Progenitor cell of endocrine pancreas (in vitro differentiated cells): ENCODE measurements at regions not wholly inside any gene's neighbourhood (a gene's known extent, or its start where the extent isn't known, plus 50 kb on each side); places are given as distances from the start of the nearest gene placed in this dataset.

ENCODE experiments used
- DNase-seq: peaks from one replicate; pipeline ENCODE4 v3.0.0; 2021; ENCODE audit warnings: low spot score; ENCODE audit not compliant: unreplicated experiment
- H3K27ac Mint-ChIP-seq: 2 replicates; pipeline ENCODE4 v1.8.0; 2021; ENCODE audit warnings: mild to moderate bottlenecking, moderate library complexity, mixed read lengths
- H3K27me3 Mint-ChIP-seq: 2 replicates; pipeline ENCODE4 v1.8.0; 2021; ENCODE audit warnings: mixed read lengths
- H3K36me3 Mint-ChIP-seq: 2 replicates; pipeline ENCODE4 v1.8.0; 2022; ENCODE audit warnings: mixed read lengths; ENCODE audit not compliant: insufficient read depth
- H3K4me1 Mint-ChIP-seq: 2 replicates; pipeline ENCODE4 v1.8.0; 2021; ENCODE audit warnings: low read depth, mixed read lengths
- H3K4me3 Mint-ChIP-seq: 2 replicates; pipeline ENCODE4 v1.8.0; 2021; ENCODE audit warnings: low read depth, mild to moderate bottlenecking, moderate library complexity, mixed read lengths
- H3K9me3 Mint-ChIP-seq: 2 replicates; pipeline ENCODE4 v1.8.0; 2021; ENCODE audit warnings: low read depth, mixed read lengths
- TF ChIP-seq, protein P1 (sequence below): fragments of 200-600 bp; sonication (generic); IDR thresholded peaks from one replicate; pipeline ENCODE4 v1.5.0; 2021; ENCODE audit warnings: antibody characterized with exemption, mild to moderate bottlenecking; ENCODE audit not compliant: unreplicated experiment

GRCh38 chr18:67216846-67217245, 299.7 kb downstream of the DSEL start:
- TF ChIP-seq, protein P1, sequence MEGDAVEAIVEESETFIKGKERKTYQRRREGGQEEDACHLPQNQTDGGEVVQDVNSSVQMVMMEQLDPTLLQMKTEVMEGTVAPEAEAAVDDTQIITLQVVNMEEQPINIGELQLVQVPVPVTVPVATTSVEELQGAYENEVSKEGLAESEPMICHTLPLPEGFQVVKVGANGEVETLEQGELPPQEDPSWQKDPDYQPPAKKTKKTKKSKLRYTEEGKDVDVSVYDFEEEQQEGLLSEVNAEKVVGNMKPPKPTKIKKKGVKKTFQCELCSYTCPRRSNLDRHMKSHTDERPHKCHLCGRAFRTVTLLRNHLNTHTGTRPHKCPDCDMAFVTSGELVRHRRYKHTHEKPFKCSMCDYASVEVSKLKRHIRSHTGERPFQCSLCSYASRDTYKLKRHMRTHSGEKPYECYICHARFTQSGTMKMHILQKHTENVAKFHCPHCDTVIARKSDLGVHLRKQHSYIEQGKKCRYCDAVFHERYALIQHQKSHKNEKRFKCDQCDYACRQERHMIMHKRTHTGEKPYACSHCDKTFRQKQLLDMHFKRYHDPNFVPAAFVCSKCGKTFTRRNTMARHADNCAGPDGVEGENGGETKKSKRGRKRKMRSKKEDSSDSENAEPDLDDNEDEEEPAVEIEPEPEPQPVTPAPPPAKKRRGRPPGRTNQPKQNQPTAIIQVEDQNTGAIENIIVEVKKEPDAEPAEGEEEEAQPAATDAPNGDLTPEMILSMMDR, result no peak
- Mint-ChIP-seq H3K27ac (no peak overlapping the region), H3K4me1 (peaks cover 8% of the 10 kb centered on the region), H3K27me3 (no peaks in the 10 kb centered on the region), H3K9me3 (no peaks in the 10 kb centered on the region), H3K4me3 (no peak overlapping the region), H3K36me3 (no peaks in the 10 kb centered on the region)
- no peak for DNase-seq

DNA sequence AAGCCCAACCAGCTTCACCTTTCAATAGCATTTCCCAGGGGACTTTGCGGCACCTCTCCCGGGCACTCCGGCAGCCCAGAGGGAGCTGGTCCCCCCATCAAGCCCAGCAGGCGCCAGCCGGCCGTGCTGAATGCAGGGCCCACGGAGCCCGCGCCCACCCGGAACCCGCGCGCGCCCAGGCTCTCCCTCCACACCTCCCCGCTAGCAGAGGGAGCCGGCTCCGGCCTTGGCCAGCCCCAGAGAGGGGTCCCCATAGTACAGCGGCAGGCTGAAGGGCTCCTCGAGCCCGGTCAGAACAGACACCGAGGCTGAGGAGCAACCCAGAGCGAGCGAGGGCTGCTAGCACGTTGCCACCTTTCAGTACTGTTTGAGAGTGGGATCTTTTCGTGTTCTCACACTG, 300.8 kb downstream of the DSEL start:
- Mint-ChIP-seq H3K9me3 (no peaks in the 10 kb centered on the region), H3K27me3 (no peaks in the 10 kb centered on the region), H3K4me1 (peaks cover 8% of the 10 kb centered on the region), H3K4me3 (no peak overlapping the region), H3K27ac (no peak overlapping the region), H3K36me3 (no peaks in the 10 kb centered on the region)
- DNase-seq, result no peak
- TF ChIP-seq, protein P1, result no peak

- no peak overlapping the region for H3K27ac Mint-ChIP-seq
- H3K4me3 Mint-ChIP-seq, result no peak overlapping the region
- peaks cover under 1% of the 10 kb centered on the region for H3K4me1 Mint-ChIP-seq
- no peaks in the 10 kb centered on the region for H3K36me3 Mint-ChIP-seq
- no peak for DNase-seq
- H3K9me3 Mint-ChIP-seq, result no peaks in the 10 kb centered on the region
- TF ChIP-seq, protein P1, result no peak
- no peaks in the 10 kb centered on the region for H3K27me3 Mint-ChIP-seq
These were observed 304.9 kb downstream of the DSEL start for GRCh38 chr18:67211646-67212045.

- H3K9me3 Mint-ChIP-seq, result no peaks in the 10 kb centered on the region
- no peak overlapping the region for H3K4me3 Mint-ChIP-seq
- no peaks in the 10 kb centered on the region for H3K27me3 Mint-ChIP-seq
- no peaks in the 10 kb centered on the region for H3K36me3 Mint-ChIP-seq
- H3K4me1 Mint-ChIP-seq, result no peaks in the 10 kb centered on the region
- H3K27ac Mint-ChIP-seq, result no peak overlapping the region
- TF ChIP-seq, protein P1, result no peak
- no peak for DNase-seq
These were observed 315.9 kb downstream of the DSEL start for GRCh38 chr18:67200665-67201064.

- H3K27me3 Mint-ChIP-seq, result no peaks in the 10 kb centered on the region
- TF ChIP-seq, protein P1, result peak; percentile 78
- no peaks in the 10 kb centered on the region for H3K36me3 Mint-ChIP-seq
- no peaks in the 10 kb centered on the region for H3K9me3 Mint-ChIP-seq
- no peak for DNase-seq
- H3K4me3 Mint-ChIP-seq, result no peak overlapping the region
- no peak overlapping the region for H3K27ac Mint-ChIP-seq
- no peaks in the 10 kb centered on the region for H3K4me1 Mint-ChIP-seq
These were observed 316.4 kb downstream of the DSEL start for GRCh38 chr18:67199993-67200617.
